Prostate gland (tissue), 2 donors: ENCODE measurements at regions not wholly inside any gene's neighbourhood (a gene's known extent, or its start where the extent isn't known, plus 50 kb on each side); places are given as distances from the start of the nearest gene placed in this dataset.

Experiments
- DNase-seq: peaks from one replicate; pipeline ENCODE4 v3.0.0-alpha.2; 2019; ENCODE audit warnings: low spot score
- H3K27ac ChIP-seq, 2 donors: fragments of 200-600 bp; sonication (generic); 2 replicates each; pipeline ENCODE4 v1.5.1; 2017 to 2019
- H3K27me3 ChIP-seq: fragments of 200-600 bp; sonication (generic); replicated peaks from 2 replicates; pipeline ENCODE4 v1.5.1; 2019; ENCODE audit not compliant: insufficient read depth
- H3K36me3 ChIP-seq, 2 donors: fragments of 200-600 bp; sonication (generic); 1 replicate in 1 of 2; 2 replicates in 1 of 2; pipeline versions ENCODE4 v1.5.1 to v1.8.1; 2017 to 2019
- H3K4me1 ChIP-seq: fragments of 200-600 bp; sonication (generic); replicated peaks from 2 replicates; pipeline ENCODE4 v1.5.1; 2019
- H3K4me3 ChIP-seq, 2 donors: fragments of 200-600 bp; sonication (generic); 2 replicates each; pipeline ENCODE4 v1.5.1; 2017 to 2019
- H3K9me3 ChIP-seq: fragments of 200-600 bp; sonication (generic); 2 replicates; pipeline ENCODE4 v1.5.1; 2017
- POLR2A ChIP-seq: fragments of 450-650 bp; IDR thresholded peaks from one replicate; pipeline ENCODE4 v1.6.1; 2016; ENCODE audit warnings: antibody characterized with exemption, mild to moderate bottlenecking
- POLR2AphosphoS5 ChIP-seq: sonication (generic); formaldehyde crosslinking; IDR thresholded peaks from one replicate; pipeline ENCODE4 v1.6.1; 2017; ENCODE audit warnings: antibody characterized with exemption
- WGBS: methylation state at CpG from one replicate; pipeline ENCODE4 v1.1.5; 2018; 5-methylcytosine and 5-hydroxymethylcytosine counted together
- intact Hi-C: fragments of 100-400 bp; cut with DNase I; formaldehyde crosslinking; loops from one replicate; pipeline ENCODE4 v1.14.2; 2022
- TF ChIP-seq, protein P1 (sequence below), 4 experiments: fragments of 200-600 bp in 2 of 4; fragments of 450-650 bp in 2 of 4; sonication (generic) in 2 of 4; IDR thresholded peaks; 1 replicate in 3 of 4; 2 replicates in 1 of 4; pipeline ENCODE4 v1.5.1; 2016 to 2019; ENCODE audit warnings: antibody characterized with exemption in 4 of 4, mild to moderate bottlenecking in 2 of 4, moderate library complexity in 2 of 4

DNA sequence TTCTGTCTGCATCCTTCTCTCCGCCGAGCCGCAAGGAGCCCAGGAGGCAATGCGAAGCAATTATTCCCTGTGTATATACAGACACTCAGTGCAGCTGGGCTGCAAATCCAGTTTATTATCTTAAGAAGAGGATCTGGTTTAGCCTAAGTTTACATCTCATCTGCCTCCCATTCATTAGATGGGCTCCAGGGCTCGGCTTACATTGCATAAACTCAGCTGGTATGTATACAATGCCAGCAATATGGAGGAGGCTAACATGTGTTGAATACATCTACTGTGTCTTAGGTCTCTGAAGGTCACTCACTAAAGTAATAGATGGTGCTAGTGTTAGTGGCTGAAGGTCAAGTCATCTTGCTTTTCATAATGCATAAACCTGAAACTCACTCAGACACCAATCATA, 996.8 kb downstream of the KCNMA1 start:
- Histone ChIP-seq H3K36me3 (no peaks in the 10 kb centered on the region), H3K27me3 (peaks cover 2% of the 10 kb centered on the region), H3K4me1 (no peaks in the 10 kb centered on the region), H3K4me3 (no peak overlapping the region), H3K9me3 (no peaks in the 10 kb centered on the region), H3K27ac (no peak overlapping the region)
- TF ChIP-seq POLR2AphosphoS5 = no peak
- TF ChIP-seq POLR2A = no peak
- TF ChIP-seq, protein P1, sequence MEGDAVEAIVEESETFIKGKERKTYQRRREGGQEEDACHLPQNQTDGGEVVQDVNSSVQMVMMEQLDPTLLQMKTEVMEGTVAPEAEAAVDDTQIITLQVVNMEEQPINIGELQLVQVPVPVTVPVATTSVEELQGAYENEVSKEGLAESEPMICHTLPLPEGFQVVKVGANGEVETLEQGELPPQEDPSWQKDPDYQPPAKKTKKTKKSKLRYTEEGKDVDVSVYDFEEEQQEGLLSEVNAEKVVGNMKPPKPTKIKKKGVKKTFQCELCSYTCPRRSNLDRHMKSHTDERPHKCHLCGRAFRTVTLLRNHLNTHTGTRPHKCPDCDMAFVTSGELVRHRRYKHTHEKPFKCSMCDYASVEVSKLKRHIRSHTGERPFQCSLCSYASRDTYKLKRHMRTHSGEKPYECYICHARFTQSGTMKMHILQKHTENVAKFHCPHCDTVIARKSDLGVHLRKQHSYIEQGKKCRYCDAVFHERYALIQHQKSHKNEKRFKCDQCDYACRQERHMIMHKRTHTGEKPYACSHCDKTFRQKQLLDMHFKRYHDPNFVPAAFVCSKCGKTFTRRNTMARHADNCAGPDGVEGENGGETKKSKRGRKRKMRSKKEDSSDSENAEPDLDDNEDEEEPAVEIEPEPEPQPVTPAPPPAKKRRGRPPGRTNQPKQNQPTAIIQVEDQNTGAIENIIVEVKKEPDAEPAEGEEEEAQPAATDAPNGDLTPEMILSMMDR (IDR thresholded peaks at IDR 0.05) = no peak
- intact Hi-C loops = no loop called here
- WGBS = 89% methylated on average over 5 of the region's 5 CpGs
- no peak for DNase-seq

DNA sequence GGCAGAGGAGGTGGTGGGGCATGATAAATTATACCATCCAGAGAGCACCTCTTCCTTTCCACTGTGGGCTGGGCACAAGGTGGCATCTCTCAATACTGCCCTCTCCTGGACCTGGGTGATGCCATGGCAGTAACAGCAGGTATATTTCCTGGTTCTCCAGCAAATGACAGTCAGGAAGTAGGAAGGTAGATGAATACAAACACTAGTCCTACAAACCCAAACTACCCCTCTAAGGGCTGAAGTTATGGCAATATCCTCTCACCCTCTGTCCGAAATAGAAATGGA, 1004.9 kb downstream of the KCNMA1 start:
- WGBS = 83% methylated on average over 1 of the region's 1 CpG

DNA sequence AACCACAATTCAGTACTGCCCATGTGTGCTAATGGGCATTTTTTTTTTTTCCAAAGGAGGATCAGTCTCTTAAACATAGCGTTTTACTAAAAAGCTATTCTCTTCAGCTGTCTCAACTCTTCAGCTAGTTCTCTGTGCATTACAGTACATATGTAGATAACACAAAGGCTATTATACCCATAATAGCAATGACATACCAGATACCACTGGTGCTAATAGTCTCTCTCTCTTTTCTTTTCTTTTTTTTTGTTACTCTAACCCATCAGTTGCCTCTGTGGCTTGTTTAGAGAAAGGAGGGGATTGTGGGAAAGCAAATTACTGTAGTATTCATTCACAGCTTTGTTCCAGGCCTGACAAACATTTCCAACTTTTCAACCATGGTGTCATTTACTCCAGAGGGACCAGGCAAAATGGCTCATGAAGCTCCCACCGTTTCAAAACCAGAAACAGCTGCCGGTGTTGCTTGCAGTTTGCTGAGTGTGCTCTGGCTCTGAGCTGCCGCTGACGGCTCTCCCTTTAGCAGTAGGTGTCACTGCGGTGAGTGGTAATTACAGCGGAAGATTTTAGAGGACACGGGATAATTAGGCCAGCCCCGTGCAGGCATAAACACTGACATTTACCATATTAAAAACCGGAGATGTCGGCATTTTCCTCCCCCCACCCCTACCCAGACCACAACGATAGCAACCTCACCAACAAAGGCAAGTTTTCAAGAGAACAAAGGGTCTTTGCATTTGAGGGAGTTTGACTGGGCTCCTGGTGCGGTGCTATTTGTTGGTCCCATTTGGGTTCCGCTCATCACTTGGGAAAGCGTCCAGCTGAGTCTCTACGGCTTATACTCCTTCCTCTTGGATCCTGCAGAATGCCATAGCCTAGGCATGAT, 1005.5 kb downstream of the KCNMA1 start:
- no peaks in the 10 kb centered on the region for H3K9me3 ChIP-seq
- no peaks in the 10 kb centered on the region for H3K27me3 ChIP-seq
- 35% methylated on average over 16 of the region's 16 CpGs for WGBS
- no peaks in the 10 kb centered on the region for H3K4me1 ChIP-seq
- no peaks in the 10 kb centered on the region for H3K36me3 ChIP-seq
- intact Hi-C loops = no loop called here
- no peak overlapping the region for H3K4me3 ChIP-seq
- H3K27ac ChIP-seq = no peak overlapping the region
- DNase-seq = no peak
- TF ChIP-seq, protein P1 (IDR thresholded peaks at IDR 0.05) = no peak
- no peak for TF ChIP-seq POLR2AphosphoS5
- TF ChIP-seq POLR2A = no peak

More for the DNA sequence above, 1004.9 kb downstream of the KCNMA1 start:
- Histone ChIP-seq H3K4me3 (no peak overlapping the region), H3K9me3 (no peaks in the 10 kb centered on the region), H3K36me3 (no peaks in the 10 kb centered on the region), H3K27me3 (no peaks in the 10 kb centered on the region), H3K4me1 (no peaks in the 10 kb centered on the region), H3K27ac (no peak overlapping the region)
- no peak for DNase-seq
- TF ChIP-seq, protein P1 (IDR thresholded peaks at IDR 0.05) = peak in 1 of 4 experiments; percentile 13
- no peak for TF ChIP-seq POLR2AphosphoS5
- intact Hi-C loops = no loop called here

DNA sequence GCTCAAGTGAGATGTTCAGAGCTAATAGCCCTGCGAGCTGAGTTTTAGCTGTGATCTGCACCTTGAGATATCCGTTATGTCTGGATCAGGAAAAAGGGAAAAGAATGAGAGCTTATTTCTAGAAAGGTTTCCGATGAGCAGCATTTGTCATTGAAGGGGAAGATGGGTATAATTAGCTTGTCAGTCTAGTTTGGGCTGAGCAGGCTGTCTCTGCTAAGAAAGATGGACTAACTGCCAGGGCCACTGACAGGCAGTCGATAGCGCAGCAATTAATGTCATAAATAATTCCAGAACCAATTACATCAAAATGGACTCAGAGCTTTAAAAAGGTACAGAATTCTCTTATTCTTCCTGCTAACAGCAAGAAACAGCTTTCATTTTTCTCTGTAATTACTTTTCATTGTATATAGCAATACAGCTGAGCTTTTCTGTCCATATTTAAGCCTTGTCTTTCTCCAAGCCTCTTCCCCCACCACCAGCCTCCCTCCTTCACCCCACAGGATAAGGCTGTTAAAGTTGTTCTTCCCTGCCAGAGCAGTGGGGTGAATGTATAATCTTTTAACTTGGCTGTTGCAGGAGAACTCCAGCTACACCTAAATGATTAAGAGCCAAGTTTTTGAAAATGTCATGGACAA, 1006.5 kb downstream of the KCNMA1 start:
- H3K27me3 ChIP-seq = no peaks in the 10 kb centered on the region
- intact Hi-C loops = no loop called here
- WGBS = 93% methylated on average over 5 of the region's 5 CpGs
- DNase-seq = no peak
- no peaks in the 10 kb centered on the region for H3K36me3 ChIP-seq
- TF ChIP-seq, protein P1 (IDR thresholded peaks at IDR 0.05) = no peak
- TF ChIP-seq POLR2AphosphoS5 (no peak), POLR2A (no peak)
- H3K4me1 ChIP-seq = no peaks in the 10 kb centered on the region
- H3K27ac ChIP-seq = no peak overlapping the region
- H3K9me3 ChIP-seq = no peaks in the 10 kb centered on the region
- no peak overlapping the region for H3K4me3 ChIP-seq

DNA sequence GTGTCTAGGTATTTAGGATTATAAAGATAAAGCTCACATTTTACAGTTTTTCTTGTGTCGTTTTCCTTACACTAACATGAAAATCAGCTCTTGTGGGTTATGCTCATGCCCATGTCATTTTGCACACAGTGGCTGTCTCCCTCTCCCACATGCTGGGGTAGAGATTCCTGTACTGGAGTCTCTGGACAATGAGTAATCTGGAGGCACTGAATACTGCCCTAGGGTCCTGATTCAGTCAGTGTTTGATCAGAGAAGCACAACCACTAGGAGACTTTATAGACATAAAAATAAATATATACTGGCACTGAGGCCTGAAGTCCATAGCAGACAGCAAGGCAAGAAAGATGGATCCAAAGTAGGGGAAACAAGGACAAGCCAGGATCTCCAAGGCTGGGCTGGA, 1008.8 kb downstream of the KCNMA1 start:
- H3K9me3 ChIP-seq = no peaks in the 10 kb centered on the region
- H3K4me1 ChIP-seq = no peaks in the 10 kb centered on the region
- 75% methylated on average over 1 of the region's 1 CpG for WGBS
- TF ChIP-seq, protein P1 (IDR thresholded peaks at IDR 0.05) = no peak
- TF ChIP-seq POLR2A (no peak), POLR2AphosphoS5 (no peak)
- H3K27me3 ChIP-seq = no peaks in the 10 kb centered on the region
- H3K4me3 ChIP-seq = no peak overlapping the region
- intact Hi-C loops = no loop called here
- DNase-seq = no peak
- H3K27ac ChIP-seq = no peak overlapping the region
- H3K36me3 ChIP-seq = no peaks in the 10 kb centered on the region
